Liver (tissue), 7 donors: ENCODE measurements at regions not wholly inside any gene's neighbourhood (a gene's known extent, or its start where the extent isn't known, plus 50 kb on each side); places are given as distances from the start of the nearest gene placed in this dataset.
"Not testable (repeated sequence)": the region's sequence is repeated elsewhere in the genome, so short reads cannot be mapped to it uniquely, and the experiment has no call there.

Experiments used
- DNase-seq: peaks from one replicate; pipeline ENCODE4 v3.0.0-alpha.2; 2017; ENCODE audit warnings: low spot score
- H3K27ac ChIP-seq, 2 donors: one replicate each; pipeline ENCODE4 v1.7.0; 2013; ENCODE audit warnings: inconsistent platforms in 2 of 2, low read length in 2 of 2, control low read depth in 1 of 2, low read depth in 1 of 2, mild to moderate bottlenecking in 1 of 2
- H3K27me3 ChIP-seq, 4 donors: one replicate each; pipeline versions ENCODE4 v1.6.1 to v1.7.0; 2013; ENCODE audit warnings: low read length in 3 of 4, inconsistent platforms in 1 of 4, mild to moderate bottlenecking in 1 of 4, moderate library complexity in 1 of 4; ENCODE audit not compliant: control insufficient read depth in 4 of 4, insufficient read depth in 4 of 4
- H3K36me3 ChIP-seq, 4 donors: one replicate each; pipeline versions ENCODE4 v1.6.1 to v1.7.0; 2013; ENCODE audit warnings: low read length in 3 of 4, mild to moderate bottlenecking in 3 of 4, low read depth in 1 of 4, moderate library complexity in 1 of 4; ENCODE audit not compliant: control insufficient read depth in 4 of 4, insufficient read depth in 3 of 4
- H3K4me1 ChIP-seq, 4 donors: one replicate each; pipeline versions ENCODE4 v1.6.1 to v1.7.0; 2013; ENCODE audit warnings: low read length in 3 of 4, mild to moderate bottlenecking in 3 of 4, moderate library complexity in 1 of 4; ENCODE audit not compliant: control insufficient read depth in 4 of 4, insufficient read depth in 4 of 4
- H3K4me3 ChIP-seq, 3 donors: one replicate each; pipeline versions ENCODE4 v1.6.1 to v1.7.0; 2013; ENCODE audit warnings: low read length in 3 of 3, control low read depth in 1 of 3, low read depth in 1 of 3, mild to moderate bottlenecking in 1 of 3
- H3K9ac ChIP-seq, 2 donors: one replicate each; pipeline ENCODE4 v1.7.0; 2013; ENCODE audit warnings: low read length in 2 of 2, mild to moderate bottlenecking in 2 of 2, moderate library complexity in 2 of 2, control low read depth in 1 of 2, low read depth in 1 of 2
- H3K9me3 ChIP-seq, 4 donors: one replicate each; pipeline versions ENCODE4 v1.6.1 to v1.7.0; 2013; ENCODE audit warnings: low read length in 3 of 4; ENCODE audit not compliant: control insufficient read depth in 4 of 4
- EGR1 ChIP-seq, 2 donors: IDR thresholded peaks; 2 replicates each; pipeline ENCODE4 v1.6.1; 2016 to 2018; ENCODE audit warnings: antibody characterized with exemption in 2 of 2, low read depth in 2 of 2
- FOXA1 ChIP-seq: IDR thresholded peaks from 2 replicates; pipeline ENCODE4 v1.6.1; 2016; ENCODE audit warnings: antibody characterized with exemption
- FOXA2 ChIP-seq: IDR thresholded peaks from 2 replicates; pipeline ENCODE4 v1.6.1; 2016; ENCODE audit warnings: antibody characterized with exemption
- GABPA ChIP-seq, 2 donors: IDR thresholded peaks in 1 of 2; conservative IDR thresholded peaks in 1 of 2; 2 replicates each; pipeline ENCODE4 v1.6.1; 2016; ENCODE audit warnings: antibody characterized with exemption in 2 of 2, mild to moderate bottlenecking in 1 of 2, moderate library complexity in 1 of 2
- HNF4A ChIP-seq, 2 donors: conservative IDR thresholded peaks; 2 replicates each; pipeline ENCODE4 v1.6.1; 2016; ENCODE audit warnings: antibody characterized with exemption in 2 of 2, mild to moderate bottlenecking in 2 of 2
- HNF4G ChIP-seq: IDR thresholded peaks from 2 replicates; pipeline ENCODE4 v1.6.1; 2016; ENCODE audit warnings: antibody characterized with exemption
- NR2F2 ChIP-seq: IDR thresholded peaks from 2 replicates; pipeline ENCODE4 v1.6.1; 2016; ENCODE audit warnings: antibody characterized with exemption
- RAD21 ChIP-seq, 2 donors: IDR thresholded peaks; 2 replicates each; pipeline ENCODE4 v1.6.1; 2016; ENCODE audit warnings: antibody characterized with exemption in 2 of 2, mild to moderate bottlenecking in 2 of 2
- REST ChIP-seq: IDR thresholded peaks from 2 replicates; pipeline ENCODE4 v1.6.1; 2016; ENCODE audit warnings: antibody characterized with exemption, mild to moderate bottlenecking
- RXRA ChIP-seq, 2 donors: IDR thresholded peaks; 2 replicates each; pipeline ENCODE4 v1.6.1; 2017 to 2018; ENCODE audit warnings: antibody characterized with exemption in 2 of 2, mild to moderate bottlenecking in 1 of 2
- SP1 ChIP-seq: IDR thresholded peaks from 2 replicates; pipeline ENCODE4 v1.6.1; 2018; ENCODE audit warnings: antibody characterized with exemption, mild to moderate bottlenecking
- YY1 ChIP-seq: IDR thresholded peaks from 2 replicates; pipeline ENCODE4 v1.6.1; 2016; ENCODE audit warnings: antibody characterized with exemption, mild to moderate bottlenecking
- ZBTB33 ChIP-seq: IDR thresholded peaks from 2 replicates; pipeline ENCODE4 v1.6.1; 2016; ENCODE audit warnings: antibody characterized with exemption
- WGBS: extraction: QIAGEN DNeasy Blood & Tissue Kit; methylation state at CpG from one replicate; pipeline ENCODE4 v1.1.7; 2013; 5-methylcytosine and 5-hydroxymethylcytosine counted together
- donor health status: healthy.
- donor health status: healthy.
- donor health status: healthy.
- donor health status: healthy.

DNA sequence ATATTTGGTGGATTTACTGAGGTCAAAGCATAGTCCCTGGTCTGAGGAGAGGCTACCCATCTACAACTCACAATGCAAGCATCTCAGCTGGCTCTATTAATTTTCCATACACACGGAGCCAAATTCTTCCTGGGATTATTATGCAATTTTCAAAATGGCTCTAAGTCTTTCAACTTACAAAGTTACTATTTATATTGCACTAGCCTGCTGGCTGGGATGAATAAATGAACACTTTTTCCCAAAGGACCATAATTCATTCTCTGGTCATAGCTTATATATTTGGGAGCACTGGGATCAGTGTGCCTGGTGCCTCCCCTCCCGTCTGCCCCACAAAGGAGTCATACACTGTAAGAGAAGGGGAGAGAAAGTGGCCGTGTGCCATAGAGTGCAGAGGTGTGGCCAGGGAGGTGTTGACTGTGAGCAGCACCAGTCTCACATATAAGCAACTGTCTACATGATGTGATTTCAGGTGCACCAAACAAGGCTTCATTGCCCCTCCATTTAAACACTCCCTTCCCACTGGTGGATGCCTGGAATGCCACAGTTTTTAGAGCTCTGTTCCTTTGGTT, 88.6 kb downstream of the ZNF92 start:
- peaks cover 0 to 3% (median 0%) of the 10 kb centered on the region in 4 donors for H3K4me1 ChIP-seq
- no peak overlapping the region for H3K9ac ChIP-seq
- no peak overlapping the region for H3K27ac ChIP-seq
- TF ChIP-seq HNF4A (conservative IDR thresholded peaks at IDR 0.05) (no peak), RXRA (IDR thresholded peaks at IDR 0.05) (no peak), FOXA1 (no peak), YY1 (no peak), REST (no peak), FOXA2 (no peak), SP1 (no peak), RAD21 (IDR thresholded peaks at IDR 0.05) (no peak), HNF4G (no peak), EGR1 (IDR thresholded peaks at IDR 0.05; ENCODE audit: low read depth in 2 of 2) (no peak), ZBTB33 (no peak), GABPA (IDR thresholded peaks at IDR 0.05 in 1 of 2, conservative IDR thresholded peaks at IDR 0.05 in 1 of 2) (no peak), NR2F2 (no peak)
- no peaks in the 10 kb centered on the region for H3K9me3 ChIP-seq
- H3K27me3 ChIP-seq, result no peaks in the 10 kb centered on the region
- 76% methylated on average over 3 of the region's 3 CpGs for WGBS
- no peak overlapping the region for H3K4me3 ChIP-seq
- DNase-seq, result no peak
- no peaks in the 10 kb centered on the region for H3K36me3 ChIP-seq

DNA sequence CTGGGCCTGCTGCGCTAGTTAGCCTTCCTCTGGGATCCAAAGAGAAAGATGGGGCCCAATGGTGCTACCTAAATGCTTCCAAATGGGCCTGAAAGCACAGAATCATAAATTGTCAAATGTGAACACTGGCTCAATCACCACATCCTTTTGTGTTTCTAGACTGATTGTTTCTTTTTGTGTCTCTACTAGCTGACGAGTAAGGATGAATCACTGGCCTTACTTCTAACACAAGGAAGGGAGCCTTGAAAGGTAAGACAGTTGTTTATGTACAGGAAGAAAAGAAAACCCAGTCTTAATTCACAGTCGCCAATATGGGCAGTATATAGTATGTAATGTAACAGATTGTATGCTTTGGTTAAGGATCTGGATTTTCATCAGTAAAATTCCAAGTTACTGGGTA, 89.5 kb downstream of the ZNF92 start:
- H3K36me3 ChIP-seq, result no peaks in the 10 kb centered on the region
- H3K9ac ChIP-seq, result no peak overlapping the region
- 90% methylated on average over 3 of the region's 3 CpGs for whole genome bisulfite sequencing
- no peaks in the 10 kb centered on the region for H3K4me1 ChIP-seq
- no peak for TF ChIP-seq FOXA1
- no peak for DNase-seq
- no peak overlapping the region for H3K27ac ChIP-seq
- no peaks in the 10 kb centered on the region for H3K27me3 ChIP-seq
- H3K9me3 ChIP-seq, result no peaks in the 10 kb centered on the region
- H3K4me3 ChIP-seq, result no peak overlapping the region

- H3K9me3 ChIP-seq, H3K9ac ChIP-seq, H3K4me1 ChIP-seq, DNase-seq, H3K4me3 ChIP-seq, H3K27me3 ChIP-seq, H3K27ac ChIP-seq, H3K36me3 ChIP-seq: not testable (repeated sequence)
- 86% methylated on average over 14 of the region's 14 CpGs for WGBS
These were observed 96.4 kb downstream of the ZNF92 start for GRCh38 chr7:65469919-65470558.
